Liver (tissue), 6 donors: ENCODE measurements at regions not wholly inside any gene's neighbourhood (a gene's known extent, or its start where the extent isn't known, plus 50 kb on each side); places are given as distances from the start of the nearest gene placed in this dataset.
"Not testable (repeated sequence)": the region's sequence is repeated elsewhere in the genome, so short reads cannot be mapped to it uniquely, and the experiment has no call there.

Experiments used
- DNase-seq: peaks from one replicate; pipeline ENCODE4 v3.0.0-alpha.2; 2017; ENCODE audit warnings: low spot score
- H3K27ac ChIP-seq, 2 donors: one replicate each; pipeline ENCODE4 v1.7.0; 2013; ENCODE audit warnings: inconsistent platforms in 2 of 2, low read length in 2 of 2, control low read depth in 1 of 2, low read depth in 1 of 2, mild to moderate bottlenecking in 1 of 2
- H3K27me3 ChIP-seq, 4 donors: one replicate each; pipeline versions ENCODE4 v1.6.1 to v1.7.0; 2013; ENCODE audit warnings: low read length in 3 of 4, inconsistent platforms in 1 of 4, mild to moderate bottlenecking in 1 of 4, moderate library complexity in 1 of 4; ENCODE audit not compliant: control insufficient read depth in 4 of 4, insufficient read depth in 4 of 4
- H3K36me3 ChIP-seq, 4 donors: one replicate each; pipeline versions ENCODE4 v1.6.1 to v1.7.0; 2013; ENCODE audit warnings: low read length in 3 of 4, mild to moderate bottlenecking in 3 of 4, low read depth in 1 of 4, moderate library complexity in 1 of 4; ENCODE audit not compliant: control insufficient read depth in 4 of 4, insufficient read depth in 3 of 4
- H3K4me1 ChIP-seq, 4 donors: one replicate each; pipeline versions ENCODE4 v1.6.1 to v1.7.0; 2013; ENCODE audit warnings: low read length in 3 of 4, mild to moderate bottlenecking in 3 of 4, moderate library complexity in 1 of 4; ENCODE audit not compliant: control insufficient read depth in 4 of 4, insufficient read depth in 4 of 4
- H3K4me3 ChIP-seq, 3 donors: one replicate each; pipeline versions ENCODE4 v1.6.1 to v1.7.0; 2013; ENCODE audit warnings: low read length in 3 of 3, control low read depth in 1 of 3, low read depth in 1 of 3, mild to moderate bottlenecking in 1 of 3
- H3K9ac ChIP-seq, 2 donors: one replicate each; pipeline ENCODE4 v1.7.0; 2013; ENCODE audit warnings: low read length in 2 of 2, mild to moderate bottlenecking in 2 of 2, moderate library complexity in 2 of 2, control low read depth in 1 of 2, low read depth in 1 of 2
- H3K9me3 ChIP-seq, 4 donors: one replicate each; pipeline versions ENCODE4 v1.6.1 to v1.7.0; 2013; ENCODE audit warnings: low read length in 3 of 4; ENCODE audit not compliant: control insufficient read depth in 4 of 4
- WGBS: extraction: QIAGEN DNeasy Blood & Tissue Kit; methylation state at CpG from one replicate; pipeline ENCODE4 v1.1.7; 2013; 5-methylcytosine and 5-hydroxymethylcytosine counted together
- donor health status: healthy.
- donor health status: healthy.
- donor health status: healthy.

DNA sequence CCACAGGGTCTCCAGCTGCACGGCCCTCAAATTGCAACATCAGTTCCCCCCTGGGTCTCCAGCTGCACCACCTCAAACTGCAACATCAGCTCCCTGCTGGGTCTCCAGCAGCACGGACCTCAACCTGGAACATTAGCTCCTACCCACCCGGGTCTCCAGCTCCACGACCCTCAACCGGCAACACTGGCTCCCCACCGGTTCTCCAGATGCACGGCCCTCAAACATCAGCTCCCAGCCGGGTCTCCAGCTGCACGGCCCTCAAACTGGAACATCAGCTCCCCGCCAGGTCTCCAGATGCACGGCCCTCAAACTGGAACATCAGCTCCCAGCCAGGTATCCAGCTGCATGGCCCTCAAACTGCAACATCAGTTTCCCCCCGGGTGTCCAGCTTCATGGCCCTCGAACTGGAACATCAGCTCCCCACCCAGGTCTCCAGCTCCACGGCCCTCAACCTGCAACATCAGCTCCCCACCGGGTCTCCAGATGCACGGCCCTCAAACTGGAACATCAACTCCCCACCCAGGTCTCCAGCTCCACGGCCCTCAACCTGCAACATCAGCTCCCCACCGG, 94.6 kb upstream of the LPCAT1 start:
- H3K9me3 ChIP-seq, DNase-seq, H3K4me3 ChIP-seq, H3K4me1 ChIP-seq, H3K36me3 ChIP-seq, H3K27ac ChIP-seq, H3K9ac ChIP-seq, H3K27me3 ChIP-seq: not testable (repeated sequence)
- 92% methylated on average over 18 of the region's 18 CpGs for WGBS

DNA sequence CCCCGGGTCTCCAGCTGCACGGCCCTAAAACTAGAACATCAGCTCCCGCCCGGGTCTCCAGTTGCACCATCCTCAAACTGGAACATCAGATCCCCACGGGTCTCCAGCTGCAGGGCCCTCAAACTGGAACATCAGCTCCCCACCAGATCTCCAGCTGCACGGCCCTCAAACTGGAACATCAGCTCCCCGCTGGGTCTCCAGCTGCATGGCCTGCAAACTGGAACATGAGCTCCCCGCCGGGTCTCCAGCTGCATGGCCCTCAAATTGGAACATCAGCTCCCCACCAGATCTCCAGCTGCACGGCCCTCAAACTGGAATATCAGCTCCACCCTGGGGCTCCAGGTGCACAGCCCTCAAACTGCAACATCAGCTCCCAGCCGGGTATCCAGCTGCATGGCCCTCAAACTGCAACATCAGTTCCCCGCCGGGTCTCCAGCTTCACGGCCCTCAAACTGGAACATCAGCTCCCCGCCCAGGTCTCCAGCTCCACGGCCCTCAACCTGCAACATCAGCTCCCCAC, 93.5 kb upstream of the LPCAT1 start:
- 95% methylated on average over 16 of the region's 16 CpGs for WGBS
- not testable (repeated sequence) for H3K36me3 ChIP-seq, H3K9me3 ChIP-seq, H3K27ac ChIP-seq, H3K9ac ChIP-seq, DNase-seq, H3K4me3 ChIP-seq, H3K4me1 ChIP-seq, H3K27me3 ChIP-seq

- DNase-seq, H3K27me3 ChIP-seq, H3K9ac ChIP-seq, H3K4me1 ChIP-seq, H3K36me3 ChIP-seq, H3K4me3 ChIP-seq, H3K27ac ChIP-seq, H3K9me3 ChIP-seq: not testable (repeated sequence)
- WGBS = 92% methylated on average over 12 of the region's 13 CpGs
Measured at GRCh38 chr5:1613515-1613914, 89.8 kb upstream of the LPCAT1 start.

DNA sequence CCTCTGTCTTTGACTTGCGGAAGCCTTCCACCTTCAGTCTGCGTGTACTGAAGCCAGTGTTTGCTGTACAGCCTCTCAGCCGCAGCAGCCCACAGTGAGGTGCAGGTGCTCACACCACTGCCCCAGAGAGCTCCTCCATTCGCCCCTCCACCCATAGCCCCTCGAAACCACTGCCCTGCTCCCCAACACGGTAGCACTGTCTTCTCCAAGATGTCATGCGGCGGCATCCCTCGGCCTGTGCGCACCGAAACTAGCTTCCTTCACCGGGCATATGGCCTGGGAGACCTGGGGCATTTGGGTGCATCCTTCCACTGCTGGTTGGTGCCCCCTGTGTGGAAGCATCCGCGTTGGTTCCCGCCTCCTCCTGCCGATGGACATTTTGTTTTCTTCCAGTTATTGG, 86.8 kb upstream of the LPCAT1 start:
- H3K9me3 ChIP-seq, H3K4me3 ChIP-seq, H3K27me3 ChIP-seq, H3K36me3 ChIP-seq, H3K27ac ChIP-seq, H3K9ac ChIP-seq, H3K4me1 ChIP-seq, DNase-seq: not testable (repeated sequence)
- 93% methylated on average over 15 of the region's 16 CpGs for WGBS

DNA sequence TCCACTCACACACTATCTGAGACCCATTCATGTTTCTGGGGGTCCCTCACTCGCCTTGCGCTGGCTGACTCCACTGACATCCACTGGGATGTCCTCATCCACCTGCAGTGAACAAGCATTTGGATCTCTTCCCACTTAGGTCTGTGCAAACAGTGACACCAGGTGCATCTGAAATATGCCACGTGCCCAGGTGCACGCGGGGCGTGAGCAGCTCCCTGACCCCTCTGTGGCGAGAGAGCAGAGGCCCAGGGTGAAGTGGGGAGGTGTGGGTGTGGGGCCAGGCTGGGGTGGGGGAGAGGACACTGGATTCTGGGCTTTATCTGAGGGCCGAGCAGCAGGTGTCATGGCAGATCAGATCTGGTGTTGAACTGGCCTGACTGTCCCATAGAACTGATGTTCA, 85.4 kb upstream of the LPCAT1 start:
- WGBS = 76% methylated on average over 8 of the region's 8 CpGs
- H3K27me3 ChIP-seq, H3K27ac ChIP-seq, H3K4me3 ChIP-seq, H3K36me3 ChIP-seq, H3K9me3 ChIP-seq, H3K4me1 ChIP-seq, H3K9ac ChIP-seq, DNase-seq: not testable (repeated sequence)

DNA sequence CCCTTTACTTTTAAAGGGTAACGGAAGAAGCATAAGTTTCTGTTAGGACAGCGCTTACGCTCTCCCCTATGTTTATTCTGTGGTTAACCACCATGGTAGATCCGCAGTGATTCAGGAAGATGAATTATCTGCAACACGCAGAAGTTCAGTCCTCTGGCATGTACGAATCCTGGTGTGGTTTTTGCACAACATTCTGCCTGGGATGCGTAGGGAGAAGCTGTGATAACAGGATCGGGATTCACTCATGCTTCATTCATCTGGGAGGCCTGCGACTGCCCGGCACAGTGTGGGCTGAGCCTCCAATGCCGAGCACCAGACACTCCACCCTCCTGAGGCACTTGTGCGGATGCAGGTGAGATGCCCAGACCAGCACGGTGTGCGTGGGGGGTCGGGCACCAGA, 84.6 kb upstream of the LPCAT1 start:
- H3K9ac ChIP-seq, H3K4me3 ChIP-seq, H3K4me1 ChIP-seq, H3K27me3 ChIP-seq, H3K9me3 ChIP-seq, H3K36me3 ChIP-seq, H3K27ac ChIP-seq, DNase-seq: not testable (repeated sequence)
- WGBS = 81% methylated on average over 11 of the region's 15 CpGs

- not testable (repeated sequence) for H3K4me1 ChIP-seq, H3K9ac ChIP-seq, H3K9me3 ChIP-seq, H3K27me3 ChIP-seq, H3K27ac ChIP-seq, H3K4me3 ChIP-seq, H3K36me3 ChIP-seq, DNase-seq
- 88% methylated on average over 9 of the region's 9 CpGs for WGBS
Measured at GRCh38 chr5:1606951-1607350, 83.2 kb upstream of the LPCAT1 start.

DNA sequence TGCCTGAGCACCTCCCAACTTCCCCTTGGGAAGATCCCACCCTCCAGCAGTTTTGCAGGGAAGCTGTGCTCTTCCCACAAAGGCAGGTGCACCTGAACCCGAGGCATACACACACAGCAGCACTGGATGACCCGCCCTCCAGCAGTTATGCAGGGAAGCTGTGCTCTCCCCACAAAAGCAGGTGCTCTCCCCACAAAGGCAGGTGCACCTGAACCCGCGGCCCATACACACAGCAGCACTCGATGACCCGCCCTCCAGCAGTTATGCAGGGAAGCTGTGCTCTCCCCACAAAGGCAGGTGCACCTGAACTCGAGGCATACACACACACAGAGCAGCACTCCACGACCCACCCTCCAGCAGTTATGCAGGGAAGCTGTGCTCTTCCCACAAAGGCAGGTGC, 80.2 kb upstream of the LPCAT1 start:
- not testable (repeated sequence) for H3K4me3 ChIP-seq, H3K9ac ChIP-seq, H3K36me3 ChIP-seq, H3K27me3 ChIP-seq, DNase-seq, H3K27ac ChIP-seq, H3K9me3 ChIP-seq, H3K4me1 ChIP-seq
- WGBS = 78% methylated on average over 8 of the region's 8 CpGs
